H1 (cell line): ENCODE measurements at regions not wholly inside any gene's neighbourhood (a gene's known extent, or its start where the extent isn't known, plus 50 kb on each side); places are given as distances from the start of the nearest gene placed in this dataset.

Experiments
- CTCF ChIA-PET: fragments of 300-600 bp; sonication (Branson Sonifier 250); formaldehyde crosslinking; loops from one replicate; lab custom pipeline; 2021; ENCODE audit not compliant: partially characterized antibody; lab: Charles Lee
- POLR2A ChIA-PET: fragments of 300-600 bp; sonication (Branson Sonifier 250); formaldehyde crosslinking; loops from one replicate; lab custom pipeline; 2021; ENCODE audit warnings: inconsistent platforms; ENCODE audit not compliant: partially characterized antibody; lab: Charles Lee
- DNase-seq, 2 experiments: peaks; one replicate each; pipeline versions ENCODE4 v3.0.0 to v3.0.0-alpha.2; 2010 to 2022; ENCODE audit warnings: low spot score in 2 of 2, low read depth in 1 of 2, mixed read lengths in 1 of 2
- FAIRE-seq: peaks from 2 replicates; lab custom pipeline; 2011; peaks lifted over from hg19 to GRCh38; lab: Jason Lieb, UNC
- H2AFZ ChIP-seq: 2 replicates; pipeline ENCODE4 v1.8.1; 2012; ENCODE audit warnings: low read length, inconsistent platforms
- H2AK5ac ChIP-seq: 2 replicates; pipeline ENCODE4 v1.6.1; 2013; ENCODE audit warnings: low read depth, low read length
- H2BK120ac ChIP-seq: replicated peaks from 2 replicates; pipeline ENCODE3; 2013; ENCODE audit warnings: low read depth, low read length, inconsistent platforms
- H2BK12ac ChIP-seq: 2 replicates; pipeline ENCODE4 v1.6.1; 2013; ENCODE audit warnings: low read depth, low read length
- H2BK15ac ChIP-seq: 2 replicates; pipeline ENCODE4 v1.6.1; 2013; ENCODE audit warnings: low read length
- H2BK20ac ChIP-seq: 2 replicates; pipeline ENCODE4 v1.6.1; 2013; ENCODE audit warnings: low read length
- H2BK5ac ChIP-seq: 2 replicates; pipeline ENCODE4 v1.6.1; 2013; ENCODE audit warnings: low read depth, low read length
- H3K14ac ChIP-seq: 2 replicates; pipeline ENCODE4 v1.6.1; 2013; ENCODE audit warnings: inconsistent platforms; ENCODE audit not compliant: insufficient read length
- H3K18ac ChIP-seq: 2 replicates; pipeline ENCODE4 v1.6.1; 2013; ENCODE audit warnings: low read length; ENCODE audit errors: extremely low read depth
- H3K23ac ChIP-seq: 2 replicates; pipeline ENCODE4 v1.6.1; 2013; ENCODE audit warnings: inconsistent platforms; ENCODE audit not compliant: insufficient read length
- H3K23me2 ChIP-seq: 2 replicates; pipeline ENCODE4 v1.6.1; 2013; ENCODE audit warnings: low read depth, low read length
- H3K27ac ChIP-seq: 2 replicates; pipeline ENCODE4 v1.6.1; 2011; ENCODE audit warnings: low read depth, low read length, inconsistent platforms
- H3K27me3 ChIP-seq, 4 experiments: replicated peaks in 1 of 4; 1 replicate in 1 of 4; 2 replicates in 3 of 4; pipeline versions ENCODE4 v1.6.1 to v1.8.1; 2011 to 2013; ENCODE audit warnings: low read length in 3 of 4, mild to moderate bottlenecking in 3 of 4, inconsistent platforms in 2 of 4, mixed read lengths in 2 of 4, moderate library complexity in 1 of 4; ENCODE audit not compliant: control insufficient read depth in 3 of 4, insufficient read depth in 3 of 4; ENCODE audit errors: extremely low read depth in 1 of 4
- H3K36me3 ChIP-seq, 4 experiments: 2 replicates each; pipeline versions ENCODE4 v1.6.1 to v1.8.1; 2011 to 2013; ENCODE audit warnings: mild to moderate bottlenecking in 4 of 4, low read length in 3 of 4, moderate library complexity in 2 of 4, control low read depth in 1 of 4, inconsistent platforms in 1 of 4; ENCODE audit not compliant: insufficient read depth in 4 of 4, control insufficient read depth in 2 of 4
- H3K4ac ChIP-seq: replicated peaks from 2 replicates; pipeline ENCODE3; 2013; ENCODE audit warnings: low read length, low read depth, mixed read lengths, inconsistent platforms; ENCODE audit not compliant: insufficient read length
- H3K4me1 ChIP-seq, 4 experiments: replicated peaks in 1 of 4; 1 replicate in 1 of 4; 2 replicates in 3 of 4; pipeline versions ENCODE4 v1.6.1 to v1.8.1; 2011 to 2013; ENCODE audit warnings: low read length in 3 of 4, inconsistent platforms in 2 of 4, mixed read lengths in 1 of 4; ENCODE audit not compliant: insufficient read depth in 4 of 4, control insufficient read depth in 3 of 4
- H3K4me2 ChIP-seq, 2 experiments: 2 replicates each; pipeline versions ENCODE4 v1.6.1 to v1.8.1; 2011 to 2013; ENCODE audit warnings: low read depth in 2 of 2, low read length in 2 of 2, control low read depth in 1 of 2, inconsistent platforms in 1 of 2, mild to moderate bottlenecking in 1 of 2; ENCODE audit not compliant: insufficient read depth in 1 of 2
- H3K4me3 ChIP-seq, 4 experiments: fragments of 200-600, 300-600 bp in 1 of 4; sonication (generic), shearing (Covaris generic), sonication (Bioruptor Twin) in 1 of 4; 2 replicates each; pipeline versions ENCODE4 v1.5.1 to v1.8.1; 2011 to 2016; ENCODE audit warnings: low read length in 4 of 4, low read depth in 3 of 4, control low read depth in 2 of 4, inconsistent platforms in 2 of 4, mild to moderate bottlenecking in 2 of 4, mixed read lengths in 1 of 4, moderate library complexity in 1 of 4; ENCODE audit not compliant: insufficient read depth in 2 of 4; ENCODE audit errors: extremely low read depth in 1 of 4
- H3K56ac ChIP-seq: replicated peaks from 2 replicates; pipeline ENCODE3; 2013; ENCODE audit warnings: low read depth, mild to moderate bottlenecking, mixed read lengths, low read length, inconsistent platforms; ENCODE audit not compliant: insufficient read length
- H3K79me1 ChIP-seq: 2 replicates; pipeline ENCODE4 v1.6.1; 2013; ENCODE audit warnings: low read depth, low read length, control low read depth
- H3K79me2 ChIP-seq, 2 experiments: 2 replicates each; pipeline versions ENCODE4 v1.6.1 to v1.8.1; 2012 to 2013; ENCODE audit warnings: low read length in 2 of 2, mild to moderate bottlenecking in 2 of 2, inconsistent platforms in 1 of 2; ENCODE audit not compliant: insufficient read depth in 2 of 2, control insufficient read depth in 1 of 2
- H3K9ac ChIP-seq, 4 experiments: replicated peaks in 1 of 4; 1 replicate in 1 of 4; 2 replicates in 3 of 4; pipeline versions ENCODE4 v1.6.1 to v1.8.1; 2011 to 2013; ENCODE audit warnings: low read depth in 3 of 4, low read length in 3 of 4, control low read depth in 2 of 4, mild to moderate bottlenecking in 2 of 4, moderate library complexity in 2 of 4, inconsistent platforms in 1 of 4; ENCODE audit errors: extremely low read depth in 1 of 4
- H3K9me3 ChIP-seq, 2 experiments: 2 replicates each; pipeline versions ENCODE4 v1.6.1 to v1.8.1; 2012 to 2013; ENCODE audit warnings: mild to moderate bottlenecking in 2 of 2, moderate library complexity in 2 of 2, control low read depth in 1 of 2, inconsistent platforms in 1 of 2, low read depth in 1 of 2, low read length in 1 of 2, mixed read lengths in 1 of 2; ENCODE audit not compliant: insufficient read depth in 2 of 2
- H4K20me1 ChIP-seq, 2 experiments: replicated peaks in 1 of 2; 2 replicates each; pipeline versions ENCODE3 to v1.8.1; 2011 to 2013; ENCODE audit warnings: inconsistent platforms in 2 of 2, low read length in 2 of 2, mild to moderate bottlenecking in 1 of 2; ENCODE audit not compliant: insufficient read depth in 2 of 2, control insufficient read depth in 1 of 2
- H4K5ac ChIP-seq: 2 replicates; pipeline ENCODE4 v1.6.1; 2013; ENCODE audit warnings: low read length, low read depth, mixed read lengths, inconsistent platforms; ENCODE audit not compliant: insufficient read length
- H4K8ac ChIP-seq: 2 replicates; pipeline ENCODE4 v1.8.0; 2013; ENCODE audit warnings: mild to moderate bottlenecking, moderate library complexity, low read length, inconsistent platforms; ENCODE audit not compliant: insufficient read depth; ENCODE audit errors: extremely low read depth
- H4K91ac ChIP-seq: replicated peaks from 2 replicates; pipeline ENCODE3; 2013; ENCODE audit warnings: low read length, mixed read lengths, inconsistent platforms; ENCODE audit not compliant: insufficient read length
- ASH2L ChIP-seq: fragments of 200-600, 300-600 bp; sonication (generic); IDR thresholded peaks from one replicate; pipeline ENCODE4 v1.7.1; 2017; ENCODE audit warnings: low read length
- ATF2 ChIP-seq: IDR thresholded peaks from 2 replicates; pipeline ENCODE4 v1.6.1; 2012; ENCODE audit warnings: low read length, inconsistent platforms
- E2F6 ChIP-seq: IDR thresholded peaks from 2 replicates; pipeline ENCODE4 v1.6.1; 2012; ENCODE audit warnings: inconsistent platforms
- EP300 ChIP-seq, 2 experiments: IDR thresholded peaks; 1 replicate in 1 of 2; 2 replicates in 1 of 2; pipeline ENCODE4 v1.6.1; 2011 to 2012; ENCODE audit warnings: low read depth in 2 of 2, low read length in 2 of 2, mild to moderate bottlenecking in 2 of 2, borderline replicate concordance in 1 of 2, inconsistent platforms in 1 of 2, moderate library complexity in 1 of 2
- KDM5A ChIP-seq: fragments of 200-600 bp; IDR thresholded peaks from 2 replicates; pipeline ENCODE4 v1.7.1; 2012; ENCODE audit warnings: mild to moderate bottlenecking, low read length, inconsistent platforms, mixed read lengths
- POLR2A ChIP-seq, 2 experiments: IDR thresholded peaks; 1 replicate in 1 of 2; 2 replicates in 1 of 2; pipeline ENCODE4 v1.6.1; 2011; ENCODE audit warnings: low read depth in 2 of 2, low read length in 2 of 2, mild to moderate bottlenecking in 2 of 2; ENCODE audit errors: control extremely low read depth in 1 of 2
- POU5F1 ChIP-seq: IDR thresholded peaks from 2 replicates; pipeline ENCODE4 v1.6.1; 2011; ENCODE audit warnings: low read depth, mild to moderate bottlenecking, low read length, moderate library complexity
- SIRT6 ChIP-seq: IDR thresholded peaks from one replicate; pipeline ENCODE4 v1.7.1; 2012; ENCODE audit warnings: low read length, inconsistent platforms
- SIX5 ChIP-seq: IDR thresholded peaks from 2 replicates; pipeline ENCODE4 v1.6.1; 2011; ENCODE audit warnings: mild to moderate bottlenecking, low read depth, low read length
- SRF ChIP-seq: IDR thresholded peaks from 2 replicates; pipeline ENCODE4 v1.6.1; 2011; ENCODE audit warnings: mild to moderate bottlenecking, low read depth, low read length, moderate library complexity
- SUZ12 ChIP-seq: fragments of 200-600 bp; sonication (generic); IDR thresholded peaks from 2 replicates; pipeline ENCODE4 v1.6.1; 2012; ENCODE audit warnings: mild to moderate bottlenecking, inconsistent platforms, low read length, moderate library complexity, mixed read lengths
- WGBS, 2 experiments: shearing (Covaris generic) in 1 of 2; methylation state at CpG; one replicate each; pipeline versions ENCODE4 v1.1.6 to v1.1.7; 2013 to 2015; ENCODE audit warnings: low lambda C conversion rate in 2 of 2, mixed read lengths in 2 of 2, inconsistent platforms in 1 of 2, low coverage in 1 of 2, missing lambda C conversion rate in 1 of 2; ENCODE audit not compliant: insufficient replicate concordance in 2 of 2, insufficient coverage in 1 of 2, insufficient read length in 1 of 2; ENCODE audit errors: extremely low coverage in 1 of 2, missing lambda C conversion rate in 1 of 2; 5-methylcytosine and 5-hydroxymethylcytosine counted together

GRCh38 chr13:94783489-94783888 is 71.1 kb upstream of the SOX21 start:
- no peak overlapping the region for H3K56ac ChIP-seq
- no peak overlapping the region for H3K4me3 ChIP-seq
- H4K91ac ChIP-seq = no peak overlapping the region
- no peak overlapping the region for H3K9ac ChIP-seq
- no peaks in the 10 kb centered on the region for H3K27me3 ChIP-seq
- FAIRE-seq (no peak), DNase-seq (no peak)
- no peaks in the 10 kb centered on the region for H3K79me1 ChIP-seq
- H4K20me1 ChIP-seq = no peaks in the 10 kb centered on the region
- no peak overlapping the region for H2BK12ac ChIP-seq
- no peak overlapping the region for H3K4ac ChIP-seq
- no peak overlapping the region for H2BK15ac ChIP-seq
- no peak overlapping the region for H2BK120ac ChIP-seq
- H3K4me1 ChIP-seq = no peaks in the 10 kb centered on the region
- no peak overlapping the region for H3K18ac ChIP-seq
- H4K5ac ChIP-seq = no peak overlapping the region
- no peak overlapping the region for H3K23ac ChIP-seq
- H3K36me3 ChIP-seq = no peaks in the 10 kb centered on the region
- H2BK20ac ChIP-seq = no peak overlapping the region
- 97% methylated on average over 3 of the region's 3 CpGs; no CpG with 5 or more reads in 1 of the 2 experiments for WGBS, 2 experiments
- H3K23me2 ChIP-seq = no peaks in the 10 kb centered on the region
- no peak overlapping the region for H4K8ac ChIP-seq
- POLR2A ChIA-PET = no interaction called here
- no peak overlapping the region for H3K14ac ChIP-seq
- H3K27ac ChIP-seq = no peak overlapping the region
- no peak overlapping the region for H2AFZ ChIP-seq
- H3K4me2 ChIP-seq = no peak overlapping the region
- H2AK5ac ChIP-seq = no peak overlapping the region
- H3K79me2 ChIP-seq = no peaks in the 10 kb centered on the region
- H2BK5ac ChIP-seq = no peak overlapping the region
- 0 out of 4 replicates have a peak, but pooled peaks cover 0 to 2% of the 10 kb centered on the region in 2 experiments for H3K9me3 ChIP-seq
- CTCF ChIA-PET = interaction anchor here (0.6 kb wide), 1 partner anchor 1134 kb away, joined by 4 read pairs; no protein-coding TSS in a partner anchor
- TF ChIP-seq SIX5 = no peak
- no peak for TF ChIP-seq POLR2A (IDR thresholded peaks at IDR 0.05; ENCODE audit: control extremely low read depth in 1 of 2, low read depth in 2 of 2, low read length in 2 of 2)
- TF ChIP-seq SIRT6 = no peak
- no peak for TF ChIP-seq SUZ12
- TF ChIP-seq E2F6 = no peak
- TF ChIP-seq SRF = no peak
- TF ChIP-seq ASH2L = no peak
- TF ChIP-seq POU5F1 = no peak
- TF ChIP-seq KDM5A = no peak
- TF ChIP-seq ATF2 = no peak
- TF ChIP-seq EP300 (IDR thresholded peaks at IDR 0.05; ENCODE audit: borderline replicate concordance in 1 of 2, low read depth in 2 of 2, low read length in 2 of 2) = no peak
